DND-41 (cell line): ENCODE measurements at regions not wholly inside any gene's neighbourhood (a gene's known extent, or its start where the extent isn't known, plus 50 kb on each side); places are given as distances from the start of the nearest gene placed in this dataset.

Experiments
- ATAC-seq: fragments of 200-7000 bp; cut with Tn5 transposase; 3 replicates; pipeline ENCODE4 v1.9.1; 2021; ENCODE audit warnings: low read depth; ENCODE audit not compliant: insufficient read depth
- DNase-seq: peaks from one replicate; pipeline ENCODE4 v3.0.0-alpha.2; 2020
- H2AFZ ChIP-seq: 2 replicates; pipeline ENCODE4 v1.6.0; 2012; ENCODE audit warnings: low read depth, low read length
- H3K27ac ChIP-seq: 2 replicates; pipeline ENCODE4 v1.5.1; 2012; ENCODE audit warnings: low read length, inconsistent platforms
- H3K27me3 ChIP-seq: fragments of 200-600 bp; sonication (generic); 2 replicates; pipeline ENCODE4 v1.6.0; 2012; ENCODE audit warnings: low read length, mild to moderate bottlenecking, inconsistent platforms; ENCODE audit not compliant: insufficient read depth, poor library complexity
- H3K36me3 ChIP-seq: 2 replicates; pipeline ENCODE4 v1.5.1; 2012; ENCODE audit warnings: low read length, inconsistent platforms; ENCODE audit not compliant: insufficient read depth
- H3K4me1 ChIP-seq: 2 replicates; pipeline ENCODE4 v1.5.1; 2012; ENCODE audit warnings: mild to moderate bottlenecking, low read length; ENCODE audit not compliant: insufficient read depth
- H3K4me2 ChIP-seq: 2 replicates; pipeline ENCODE4 v1.6.0; 2012; ENCODE audit warnings: mild to moderate bottlenecking, moderate library complexity, low read length, inconsistent platforms; ENCODE audit not compliant: insufficient read depth
- H3K4me3 ChIP-seq, 2 experiments: fragments of 200-600 bp in 1 of 2; shearing (Covaris generic) in 1 of 2; 2 replicates each; pipeline ENCODE4 v1.5.1; 2012 to 2016; ENCODE audit warnings: inconsistent platforms in 2 of 2, low read length in 2 of 2, mild to moderate bottlenecking in 2 of 2, low read depth in 1 of 2, moderate library complexity in 1 of 2
- H3K79me2 ChIP-seq: 2 replicates; pipeline ENCODE4 v1.6.0; 2012; ENCODE audit warnings: low read length, inconsistent platforms; ENCODE audit not compliant: insufficient read depth
- H3K9ac ChIP-seq: 2 replicates; pipeline ENCODE4 v1.6.0; 2012; ENCODE audit warnings: low read depth, mild to moderate bottlenecking, inconsistent platforms, low read length, moderate library complexity
- H3K9me3 ChIP-seq: 2 replicates; pipeline ENCODE4 v1.5.1; 2012; ENCODE audit warnings: low read length, moderate library complexity, mild to moderate bottlenecking, inconsistent platforms; ENCODE audit not compliant: insufficient read depth, severe bottlenecking
- H4K20me1 ChIP-seq: 2 replicates; pipeline ENCODE4 v1.6.0; 2012; ENCODE audit warnings: low read length; ENCODE audit not compliant: insufficient read depth
- CTCF ChIP-seq: IDR thresholded peaks from 2 replicates; pipeline ENCODE4 v1.5.1; 2012; ENCODE audit warnings: borderline replicate concordance, low read length, moderate library complexity, mild to moderate bottlenecking; ENCODE audit not compliant: poor library complexity, severe bottlenecking; ENCODE audit errors: extremely low read depth
- EZH2 ChIP-seq: IDR thresholded peaks from 3 replicates; pipeline ENCODE4 v1.6.1; 2012; ENCODE audit warnings: borderline replicate concordance, low read depth, mild to moderate bottlenecking, moderate library complexity, low read length, inconsistent platforms; ENCODE audit not compliant: severe bottlenecking

- Histone ChIP-seq H3K4me3 (no peak overlapping the region), H3K27ac (no peak overlapping the region), H3K4me1 (no peaks in the 10 kb centered on the region), H3K27me3 (no peaks in the 10 kb centered on the region), H3K9me3 (no peaks in the 10 kb centered on the region), H4K20me1 (no peaks in the 10 kb centered on the region), H3K9ac (no peak overlapping the region), H3K36me3 (no peaks in the 10 kb centered on the region), H3K79me2 (no peaks in the 10 kb centered on the region), H3K4me2 (no peak overlapping the region), H2AFZ (no peak overlapping the region)
- DNase-seq (no peak), ATAC-seq (no peak)
- TF ChIP-seq CTCF (no peak), EZH2 (no peak)
Measured at GRCh38 chr2:57111531-57111930, 927.7 kb downstream of the CCDC85A start.

- Histone ChIP-seq H3K36me3 (no peaks in the 10 kb centered on the region), H3K4me3 (no peak overlapping the region), H3K27me3 (no peaks in the 10 kb centered on the region), H3K9ac (no peak overlapping the region), H3K4me1 (no peaks in the 10 kb centered on the region), H4K20me1 (no peaks in the 10 kb centered on the region), H3K27ac (no peak overlapping the region), H2AFZ (no peak overlapping the region), H3K4me2 (no peak overlapping the region), H3K79me2 (no peaks in the 10 kb centered on the region), H3K9me3 (no peaks in the 10 kb centered on the region)
- no peak for TF ChIP-seq CTCF
- no peak for TF ChIP-seq EZH2
- ATAC-seq = no peak
- DNase-seq = no peak
Measured at GRCh38 chr2:57119141-57119540, 927.5 kb upstream of the VRK2 start.

- Histone ChIP-seq H3K4me3 (no peak overlapping the region), H2AFZ (no peak overlapping the region)
Measured at GRCh38 chr2:57126410-57126809, 920.2 kb upstream of the VRK2 start.

More at GRCh38 chr2:57126410-57126809, 920.2 kb upstream of the VRK2 start:
- H3K9me3 ChIP-seq = no peaks in the 10 kb centered on the region
- H3K27ac ChIP-seq = no peak overlapping the region
- H3K27me3 ChIP-seq = no peaks in the 10 kb centered on the region
- no peaks in the 10 kb centered on the region for H3K4me1 ChIP-seq
- H4K20me1 ChIP-seq = no peaks in the 10 kb centered on the region
- H3K4me2 ChIP-seq = no peak overlapping the region
- DNase-seq (no peak), ATAC-seq (no peak)
- no peaks in the 10 kb centered on the region for H3K79me2 ChIP-seq
- TF ChIP-seq EZH2 (no peak), CTCF (no peak)
- H3K36me3 ChIP-seq = no peaks in the 10 kb centered on the region
- H3K9ac ChIP-seq = no peak overlapping the region
